CD4-positive, alpha-beta T cell treated with Interleukin-10 for 1 hour (primary cell): ENCODE measurements at regions not wholly inside any gene's neighbourhood (a gene's known extent, or its start where the extent isn't known, plus 50 kb on each side); places are given as distances from the start of the nearest gene placed in this dataset.
"Not testable (repeated sequence)": the region's sequence is repeated elsewhere in the genome, so short reads cannot be mapped to it uniquely, and the experiment has no call there.

Experiments
- DNase-seq: peaks from one replicate; pipeline ENCODE4 v3.0.0-alpha.2; 2020

- DNase-seq, result not testable (repeated sequence)
Measured at GRCh38 chrX:67213686-67214085, 330.1 kb upstream of the AR start.

- DNase-seq, result no peak
Measured at GRCh38 chrX:67207912-67208311, 335.9 kb upstream of the AR start.

GRCh38 chrX:67159437-67159836 lies 384.4 kb upstream of the AR start:
- DNase-seq, result no peak

- no peak for DNase-seq
Measured at GRCh38 chrX:67114635-67115034, 429.2 kb upstream of the AR start.

GRCh38 chrX:67105758-67106116 lies 438.1 kb upstream of the AR start:
- no peak for DNase-seq

GRCh38 chrX:67104982-67105757 lies 438.7 kb upstream of the AR start:
- no peak for DNase-seq

- no peak for DNase-seq
Measured at GRCh38 chrX:67100031-67100884, 443.6 kb upstream of the AR start.

- DNase-seq, result no peak
Measured at GRCh38 chrX:67094061-67094460, 449.8 kb upstream of the AR start.

- DNase-seq, result no peak
Measured at GRCh38 chrX:67050760-67051159, 411.9 kb upstream of the EDA2R start.

- no peak for DNase-seq
Measured at GRCh38 chrX:67044866-67045265, 406.0 kb upstream of the EDA2R start.

GRCh38 chrX:67044029-67044653 lies 405.3 kb upstream of the EDA2R start:
- DNase-seq, result no peak

GRCh38 chrX:67004451-67004850 lies 365.6 kb upstream of the EDA2R start:
- DNase-seq, result no peak

- no peak for DNase-seq
Measured at GRCh38 chrX:66994729-66995128, 355.9 kb upstream of the EDA2R start.

- DNase-seq, result not testable (repeated sequence)
Measured at GRCh38 chrX:66992077-66992476, 353.2 kb upstream of the EDA2R start.

- no peak for DNase-seq
Measured at GRCh38 chrX:66988331-66988730, 349.5 kb upstream of the EDA2R start.

- no peak for DNase-seq
Measured at GRCh38 chrX:66961665-66962064, 322.8 kb upstream of the EDA2R start.

GRCh38 chrX:66931713-66932112 lies 292.8 kb upstream of the EDA2R start:
- DNase-seq, result no peak

- DNase-seq, result not testable (repeated sequence)
Measured at GRCh38 chrX:66930516-66930915, 291.6 kb upstream of the EDA2R start.

GRCh38 chrX:66920296-66920695 lies 281.4 kb upstream of the EDA2R start:
- no peak for DNase-seq

- no peak for DNase-seq
Measured at GRCh38 chrX:66919280-66919832, 280.5 kb upstream of the EDA2R start.

GRCh38 chrX:66918511-66918910 lies 279.6 kb upstream of the EDA2R start:
- no peak for DNase-seq

- DNase-seq, result no peak
Measured at GRCh38 chrX:66915893-66916292, 277.0 kb upstream of the EDA2R start.

GRCh38 chrX:66914080-66914479 lies 275.2 kb upstream of the EDA2R start:
- DNase-seq, result no peak

GRCh38 chrX:66912417-66912816 lies 273.5 kb upstream of the EDA2R start:
- no peak for DNase-seq
